NCI-H1105 (cell line): ENCODE measurements at regions not wholly inside any gene's neighbourhood (a gene's known extent, or its start where the extent isn't known, plus 50 kb on each side); places are given as distances from the start of the nearest gene placed in this dataset.
"Not testable (repeated sequence)": the region's sequence is repeated elsewhere in the genome, so short reads cannot be mapped to it uniquely, and the experiment has no call there.

ENCODE experiments used
- DNase-seq: peaks from one replicate; lab custom pipeline; 2025; lab: John Stamatoyannopoulos, UW

DNA sequence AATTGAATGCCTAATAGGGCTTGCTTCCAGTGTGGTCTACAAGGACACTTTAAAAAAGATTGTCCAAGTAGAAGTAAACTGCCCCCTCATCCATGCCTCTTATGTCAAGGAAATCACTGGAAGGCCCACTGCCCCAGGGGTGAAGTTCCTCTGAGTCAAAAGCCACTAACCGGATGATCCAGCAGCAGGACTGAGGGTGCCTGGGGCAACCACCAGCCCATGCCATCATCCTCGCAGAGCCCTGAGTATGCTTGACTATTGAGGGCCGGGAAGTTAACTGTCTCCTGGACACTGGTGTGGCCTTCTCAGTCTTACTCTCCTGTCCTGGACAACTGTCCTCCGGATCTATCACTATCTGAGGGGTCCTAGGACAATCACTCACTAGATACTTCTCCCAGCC is 411.5 kb downstream of the TENT5A start:
- no peak for DNase-seq

DNA sequence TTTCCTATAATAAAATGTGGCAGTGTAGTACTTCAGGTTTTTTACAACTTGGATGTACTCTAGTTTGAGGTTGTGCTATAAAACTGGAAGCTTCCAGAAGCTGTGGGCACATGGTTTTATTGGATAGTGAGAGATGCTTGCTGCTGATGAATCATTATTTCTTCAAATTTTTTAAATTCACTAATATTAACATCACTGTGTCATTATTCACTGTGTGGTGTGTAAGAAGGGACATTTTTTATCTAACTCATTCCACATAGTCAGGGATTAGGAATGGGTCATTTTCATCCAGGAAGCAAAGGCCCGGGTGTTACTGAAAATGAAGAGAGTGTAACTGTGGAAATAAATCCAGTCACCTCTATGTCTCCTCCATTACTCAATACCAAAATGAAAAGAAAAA is 421.0 kb downstream of the TENT5A start:
- DNase-seq: no peak

DNA sequence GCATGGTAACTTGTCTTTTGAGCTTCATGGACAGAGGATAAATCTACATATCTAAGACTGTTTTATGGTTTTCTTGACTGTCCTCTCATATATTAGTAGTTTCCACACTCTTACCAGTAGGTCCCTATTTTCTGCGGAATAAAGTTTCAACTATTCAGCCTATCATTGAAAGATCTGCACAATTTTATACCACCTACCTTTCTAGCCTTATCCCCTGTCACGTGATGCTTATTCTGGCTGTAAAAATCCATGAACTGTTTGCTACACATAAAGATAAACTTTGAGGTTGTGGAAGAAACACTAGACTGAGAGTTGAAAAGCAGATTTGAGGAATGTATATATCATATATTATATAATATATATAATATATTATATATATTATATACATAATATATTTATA is 423.8 kb downstream of the TENT5A start:
- DNase-seq: no peak

DNA sequence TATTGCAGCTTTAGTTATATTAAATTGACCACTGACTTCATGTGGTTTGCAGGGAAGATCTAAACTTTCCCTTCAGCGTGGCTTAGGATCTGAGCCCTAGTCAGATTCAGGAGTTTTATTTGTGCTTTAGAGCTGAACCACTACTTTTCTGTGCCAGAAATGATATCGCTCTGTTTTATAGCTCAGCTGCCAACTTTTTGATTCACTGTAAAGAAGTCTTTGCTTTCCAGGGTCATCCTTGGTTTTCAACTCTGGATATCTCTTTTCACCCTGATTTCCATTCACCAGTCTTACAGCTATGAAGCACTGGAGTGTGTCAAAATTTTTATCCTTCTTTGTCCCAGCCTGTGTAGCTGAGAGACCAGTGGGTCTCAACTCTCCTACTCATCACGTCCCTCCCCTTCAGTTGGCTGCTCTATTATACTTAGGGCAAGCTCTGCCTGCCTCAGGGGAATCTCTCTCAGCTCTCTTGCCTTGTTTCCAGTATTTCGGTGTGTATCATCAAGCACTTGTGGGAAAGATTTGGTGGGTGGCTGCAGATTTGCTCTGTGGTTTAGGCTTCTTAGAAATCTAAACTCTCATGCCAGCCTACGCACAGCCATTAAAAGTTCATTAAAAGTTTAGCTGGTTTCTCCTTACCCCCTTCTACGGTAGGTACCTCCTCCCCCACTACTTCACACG is 425.5 kb downstream of the TENT5A start:
- no peak for DNase-seq

DNA sequence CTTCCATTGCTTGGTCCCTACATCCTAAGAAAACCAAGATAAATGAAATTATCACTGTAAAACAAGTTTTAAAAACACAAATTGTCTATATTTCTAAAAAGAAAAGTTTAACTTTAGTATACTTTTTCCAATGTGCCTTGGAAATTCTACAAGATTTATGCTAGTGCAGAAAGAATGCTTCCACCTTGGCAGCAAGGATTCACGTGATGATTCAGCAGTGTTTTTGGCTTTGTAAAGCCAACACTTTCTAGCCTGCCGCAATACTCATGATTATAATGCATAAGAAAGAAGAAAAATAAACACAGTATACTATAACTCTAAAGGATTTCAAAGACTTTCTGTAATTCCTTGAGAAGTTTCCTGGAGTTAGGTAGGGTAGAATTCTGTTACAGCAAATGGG is 442.7 kb downstream of the TENT5A start:
- no peak for DNase-seq

DNA sequence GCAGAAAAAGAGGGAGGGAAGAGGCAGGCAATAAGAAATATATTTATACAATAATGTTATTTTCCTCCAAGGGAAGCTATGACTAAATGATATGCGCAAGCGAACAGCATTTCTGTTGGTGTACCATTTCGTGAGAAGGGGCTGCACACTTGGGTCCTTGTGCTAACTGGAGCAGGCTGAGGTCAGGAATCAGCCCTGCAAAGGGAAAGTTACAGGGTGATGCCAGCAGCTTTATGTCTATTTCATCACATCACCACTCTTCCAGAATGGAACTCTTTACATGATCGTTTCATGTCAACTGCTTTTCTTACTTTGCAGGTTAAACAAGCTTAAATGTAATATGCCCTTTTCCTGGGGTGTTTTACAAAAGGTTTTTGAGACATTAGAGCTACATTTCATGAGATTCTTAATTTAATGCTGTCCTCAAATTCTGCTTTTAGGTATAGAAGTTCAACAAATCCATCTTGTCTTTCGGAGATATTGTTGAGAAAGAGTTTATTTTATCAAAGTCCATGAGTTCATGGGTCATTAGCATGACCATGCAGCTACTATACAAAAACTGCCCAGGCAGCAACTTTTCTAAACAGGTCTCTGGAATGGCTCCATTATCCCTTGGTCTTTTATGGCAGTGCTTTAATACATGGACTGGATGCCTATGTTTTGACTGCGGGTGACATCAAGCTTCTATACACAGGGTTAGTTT is 443.8 kb downstream of the TENT5A start:
- no peak for DNase-seq

DNA sequence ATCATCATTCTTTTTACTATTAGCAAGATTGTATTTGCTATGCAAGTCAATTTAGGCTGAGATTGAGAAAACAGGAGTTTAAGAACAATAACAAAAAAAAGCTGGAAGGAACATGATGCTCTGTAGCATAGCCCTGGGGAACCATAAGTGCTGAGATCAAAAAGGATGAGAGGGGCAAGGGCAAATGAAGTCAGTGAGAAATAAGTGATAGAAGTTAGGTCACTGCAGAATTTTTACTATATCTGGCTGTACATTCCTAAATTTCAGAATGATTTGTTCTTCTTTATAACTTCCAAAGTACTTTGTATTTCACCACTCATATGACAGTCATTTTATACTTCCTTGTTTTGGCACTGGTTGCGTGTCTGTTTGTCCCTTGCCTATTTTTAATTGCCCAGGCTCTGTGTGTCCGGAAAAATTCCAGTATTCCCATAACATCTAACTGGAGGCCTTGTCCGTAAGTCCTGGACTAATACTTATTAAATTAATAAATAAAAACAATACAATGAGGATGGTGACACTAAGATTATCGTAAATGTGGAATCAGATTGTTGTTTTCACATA is 444.7 kb downstream of the TENT5A start:
- no peak for DNase-seq

DNA sequence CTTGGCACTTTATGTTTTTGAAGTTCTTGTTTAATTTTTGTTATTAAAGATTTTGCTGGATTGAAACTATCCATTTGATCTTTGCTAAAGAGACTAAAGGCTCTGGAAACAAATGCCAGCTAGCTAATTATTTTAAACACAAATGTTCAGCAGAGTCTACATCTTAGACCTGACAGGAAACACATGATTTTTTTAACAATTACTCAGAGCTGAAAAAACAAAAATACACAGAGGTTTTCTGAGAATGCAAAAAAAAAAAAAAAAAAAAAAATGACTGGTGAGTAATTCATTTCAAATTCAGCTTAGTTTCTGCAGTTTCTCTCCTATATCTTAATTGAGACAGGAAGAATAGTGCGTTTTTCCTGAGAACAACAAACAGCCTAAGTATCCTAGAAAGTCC is 448.0 kb downstream of the TENT5A start:
- no peak for DNase-seq

DNA sequence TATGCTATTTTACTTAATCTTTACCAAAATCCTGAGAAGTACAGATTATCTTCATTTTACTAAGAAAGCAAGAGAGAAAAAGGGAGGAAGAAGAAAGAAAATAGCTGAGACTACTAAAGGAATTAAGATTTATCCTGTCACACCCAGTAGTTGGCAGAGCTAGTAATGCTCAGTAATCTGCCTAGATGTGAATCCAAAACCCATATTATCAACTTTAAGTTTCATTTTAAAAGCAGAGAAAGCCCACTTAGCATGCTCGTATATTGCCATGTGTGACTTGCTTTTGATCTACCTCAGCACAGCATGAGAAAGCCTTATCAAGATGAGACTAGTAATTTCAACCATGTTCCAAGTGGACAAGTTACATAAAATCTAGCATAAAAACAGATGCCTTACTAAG is 451.5 kb downstream of the TENT5A start:
- DNase-seq: no peak

DNA sequence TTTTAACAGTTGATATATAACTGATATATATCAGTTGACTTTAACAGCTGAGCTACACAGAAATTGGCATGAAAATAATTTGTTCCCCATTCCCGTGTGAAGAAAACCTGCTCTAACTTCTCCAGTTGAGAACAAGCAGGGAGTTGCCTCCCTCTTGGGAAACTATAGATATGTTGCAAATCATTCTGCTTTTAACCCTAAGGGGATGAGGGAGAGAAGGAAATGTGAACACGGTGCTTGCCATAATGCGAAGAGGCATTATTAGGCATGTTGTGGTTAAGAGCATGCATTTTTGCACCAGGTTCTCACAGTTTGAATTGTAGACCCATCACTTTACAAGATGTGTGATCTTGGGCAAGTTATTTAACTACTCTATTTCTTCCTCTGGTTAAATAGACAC is 453.7 kb downstream of the TENT5A start:
- DNase-seq: no peak

DNA sequence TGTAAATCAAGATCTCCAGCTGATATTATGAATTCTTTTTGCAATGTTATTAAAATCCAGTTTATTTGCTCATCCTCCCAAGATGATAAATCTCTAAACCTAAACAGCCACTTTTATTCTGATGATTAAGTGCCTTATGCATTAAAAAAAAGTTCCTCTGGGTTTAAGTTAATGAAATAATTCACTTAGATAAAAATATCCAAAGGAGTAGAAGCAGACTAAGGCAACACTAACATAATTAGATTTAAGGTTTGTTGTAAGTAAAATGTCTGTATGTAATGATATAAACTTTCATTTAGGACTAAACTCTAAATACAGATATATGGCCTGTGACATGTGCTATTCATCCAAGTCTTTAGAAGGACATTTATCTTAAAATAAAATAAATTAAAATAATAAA is 457.2 kb downstream of the TENT5A start:
- DNase-seq: no peak

DNA sequence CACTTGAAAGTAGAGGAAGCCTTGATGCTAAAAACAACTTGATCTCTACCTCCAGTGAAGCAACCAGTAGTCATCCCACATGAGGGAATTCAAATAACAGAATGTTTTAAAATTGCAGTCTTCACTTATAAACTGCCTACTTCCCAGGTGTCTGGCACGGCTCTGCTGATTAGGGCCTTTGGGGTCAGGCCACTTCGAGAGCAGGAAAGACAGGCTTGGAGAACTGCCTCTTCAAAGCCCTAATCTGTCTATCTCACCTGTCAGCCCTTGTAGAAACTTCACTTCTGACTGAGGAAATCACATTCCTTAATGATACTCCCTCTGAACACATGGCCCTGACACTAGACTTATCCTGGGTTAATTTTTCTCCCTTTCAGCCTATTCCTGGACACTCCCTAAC is 458.6 kb downstream of the TENT5A start:
- no peak for DNase-seq

DNA sequence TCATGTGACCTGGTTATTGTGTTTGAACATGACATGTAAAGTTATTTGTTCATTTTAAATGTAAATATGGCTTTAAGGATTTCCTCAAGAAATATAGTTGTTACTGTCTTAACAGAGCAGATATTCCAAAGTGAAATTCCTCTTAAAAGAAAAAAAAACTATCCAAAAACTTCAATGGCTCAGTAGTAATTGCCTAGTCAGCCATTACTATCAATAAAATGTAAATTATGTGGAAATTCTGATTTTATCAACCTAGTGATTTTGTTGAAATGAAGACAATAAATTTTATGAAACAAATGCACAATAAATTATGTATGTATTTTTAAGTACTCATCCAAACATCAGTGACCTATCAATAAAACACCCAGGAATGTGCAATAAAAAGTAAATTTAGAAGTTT is 463.3 kb downstream of the TENT5A start:
- DNase-seq: no peak

DNA sequence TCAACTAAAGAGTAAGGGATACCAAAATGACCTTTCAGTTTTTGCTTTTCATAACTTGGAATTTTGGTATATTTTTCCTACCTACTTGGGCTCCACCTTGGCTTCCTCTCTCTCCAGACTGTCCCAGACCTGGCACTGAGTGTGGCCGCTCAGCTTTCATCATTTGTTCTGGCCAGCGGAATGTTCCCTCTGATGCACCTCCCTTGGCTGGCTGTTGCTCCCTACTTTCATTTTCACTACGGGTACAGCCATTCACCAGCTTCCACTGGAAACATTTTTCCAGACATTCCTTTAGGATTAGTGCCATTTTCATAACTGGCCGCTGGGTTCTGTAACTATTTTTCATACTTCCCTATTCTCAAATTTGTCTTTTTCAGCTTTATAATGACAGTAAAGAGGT is 487.4 kb downstream of the TENT5A start:
- no peak for DNase-seq

DNA sequence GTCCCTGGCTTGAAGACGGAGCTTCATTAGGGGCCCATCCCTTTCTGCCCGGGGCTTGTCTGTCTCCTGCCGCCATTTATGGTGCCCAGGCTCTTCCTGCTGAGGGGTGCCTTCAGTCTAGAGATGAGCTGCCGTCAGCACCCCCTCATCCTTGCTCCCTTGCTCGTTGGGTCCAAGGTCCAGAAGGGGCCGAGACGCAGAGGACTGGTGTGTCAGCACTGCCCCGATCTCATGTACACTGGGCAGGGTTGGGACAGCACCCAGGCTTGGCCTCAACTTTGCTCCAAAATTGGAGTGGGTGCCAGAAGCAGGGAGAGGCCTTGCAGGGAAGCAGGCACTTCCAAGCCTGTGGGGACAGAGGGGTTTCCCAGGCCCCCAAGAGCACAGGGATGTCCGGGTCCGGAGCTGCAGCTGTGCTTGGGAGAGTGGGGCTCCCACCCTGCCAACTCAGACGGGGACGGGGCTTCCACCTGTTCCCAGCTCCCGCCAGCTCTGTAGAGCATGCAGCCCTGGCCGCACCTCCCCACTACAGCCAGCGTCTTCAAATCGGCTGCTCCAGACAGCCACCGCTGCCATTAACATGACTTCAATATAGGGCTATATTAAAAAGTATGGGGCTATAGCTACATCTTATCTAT is 488.8 kb downstream of the TENT5A start:
- no peak for DNase-seq

DNA sequence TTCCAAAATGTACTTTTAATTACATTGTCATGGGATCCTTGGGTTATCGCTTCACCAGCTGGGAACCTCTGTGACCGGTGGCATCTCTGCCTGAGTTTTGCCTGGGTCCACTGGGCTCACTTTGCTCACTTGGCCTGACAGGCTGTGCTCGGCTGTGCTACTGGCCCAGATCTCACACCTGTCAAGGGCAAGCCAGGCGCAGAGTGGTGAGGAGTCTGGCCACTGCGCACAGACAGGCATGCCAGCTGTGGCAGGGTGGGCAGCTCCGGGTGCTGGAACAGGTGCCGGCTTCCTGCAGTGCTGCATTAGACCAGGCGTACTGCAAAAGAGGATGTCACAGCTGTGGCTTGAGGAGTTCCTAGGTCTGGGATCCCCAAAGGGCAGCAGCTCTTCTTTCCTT is 489.8 kb downstream of the TENT5A start:
- DNase-seq: no peak

DNA sequence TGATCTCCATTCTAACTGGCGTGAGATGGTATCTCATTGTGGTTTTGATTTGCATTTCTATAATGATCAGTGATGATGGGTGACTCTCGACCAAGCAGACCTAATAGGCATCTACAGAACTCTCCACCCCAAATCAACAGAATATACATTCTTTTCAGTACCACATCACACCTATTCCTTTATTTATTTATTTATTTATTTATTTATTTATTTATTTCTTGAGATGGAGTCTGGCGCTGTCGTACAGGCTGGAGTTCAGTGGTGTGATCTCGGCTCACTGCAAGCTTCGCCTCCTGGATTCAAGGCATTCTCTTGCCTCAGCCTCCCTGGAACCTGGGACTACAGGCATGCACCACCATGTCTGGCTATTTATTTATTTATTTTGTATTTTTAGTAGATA is 496.3 kb downstream of the TENT5A start:
- not testable (repeated sequence) for DNase-seq

DNA sequence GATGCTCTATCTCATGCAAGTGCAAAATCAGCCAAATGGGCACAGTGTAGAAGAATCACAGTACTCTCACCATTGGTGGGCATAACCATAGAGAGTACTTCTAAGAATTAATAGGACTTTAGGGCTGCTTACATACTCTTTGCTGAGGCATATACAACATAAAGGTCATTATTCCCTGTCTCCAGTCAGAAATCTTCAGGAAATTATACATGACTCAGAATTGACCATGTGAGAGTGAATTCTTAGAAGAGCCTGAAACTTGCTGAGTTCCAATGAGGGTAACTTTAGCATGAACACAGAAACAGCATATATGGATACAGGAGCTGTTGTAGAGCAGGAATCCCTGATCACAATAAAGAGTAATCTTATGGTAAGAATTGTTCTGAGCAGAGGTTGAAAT is 498.7 kb downstream of the TENT5A start:
- no peak for DNase-seq

DNA sequence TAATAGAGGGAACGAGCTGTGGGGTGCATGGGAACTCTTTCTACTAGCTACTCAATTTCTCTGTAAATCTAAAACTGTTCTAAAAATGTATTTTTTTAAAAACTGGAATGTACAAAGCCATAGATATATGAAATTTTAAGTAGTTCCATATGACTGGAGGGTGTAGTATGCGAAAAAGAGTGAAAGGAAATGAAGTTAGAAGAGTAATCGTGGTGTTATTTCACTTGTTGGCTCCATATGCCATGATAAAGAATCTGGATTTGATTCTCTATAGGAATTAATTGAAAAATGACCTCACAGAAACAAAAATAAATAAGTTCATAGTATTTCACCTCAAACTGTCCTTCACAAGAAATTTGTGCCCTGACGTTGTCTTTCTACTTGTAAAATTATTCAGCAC is 500.2 kb downstream of the TENT5A start:
- DNase-seq: no peak

DNA sequence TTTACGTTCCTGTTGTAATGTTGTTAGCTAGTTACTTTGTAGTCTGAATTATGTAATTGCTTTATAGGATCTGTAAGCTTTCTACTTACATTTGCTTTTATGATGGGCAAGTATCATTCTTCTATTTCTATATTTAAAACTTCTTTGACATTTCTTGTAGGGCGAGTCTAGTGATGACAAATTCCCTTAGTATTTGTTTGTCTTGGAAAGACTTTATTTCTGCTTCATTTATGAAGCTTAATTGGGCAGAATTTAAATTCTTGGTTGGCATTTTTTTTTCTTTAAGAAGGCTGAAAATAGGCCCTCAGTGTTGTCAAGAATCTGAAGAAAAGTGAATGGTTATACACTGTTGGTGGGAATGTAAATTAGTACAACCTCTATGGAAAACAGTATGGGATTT is 506.3 kb downstream of the TENT5A start:
- no peak for DNase-seq

DNA sequence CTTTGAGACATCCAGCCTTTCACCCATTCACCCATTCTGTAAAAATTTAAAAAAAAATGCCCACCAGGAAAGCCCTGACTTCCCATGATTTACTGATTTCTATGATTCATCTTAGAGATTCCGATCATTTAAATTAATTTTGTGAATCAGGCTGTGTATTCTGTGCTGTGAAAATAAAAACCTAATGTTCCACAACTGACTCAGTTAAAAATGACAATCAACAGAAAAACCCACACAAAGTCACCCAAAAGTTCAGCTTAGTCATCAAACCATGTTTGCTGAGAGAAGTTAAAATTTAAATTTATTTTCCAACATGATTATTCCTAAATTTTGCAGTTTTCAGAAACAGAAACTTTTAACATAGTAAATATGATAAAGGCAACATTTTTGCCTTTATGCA is 509.9 kb downstream of the TENT5A start:
- DNase-seq: no peak

DNA sequence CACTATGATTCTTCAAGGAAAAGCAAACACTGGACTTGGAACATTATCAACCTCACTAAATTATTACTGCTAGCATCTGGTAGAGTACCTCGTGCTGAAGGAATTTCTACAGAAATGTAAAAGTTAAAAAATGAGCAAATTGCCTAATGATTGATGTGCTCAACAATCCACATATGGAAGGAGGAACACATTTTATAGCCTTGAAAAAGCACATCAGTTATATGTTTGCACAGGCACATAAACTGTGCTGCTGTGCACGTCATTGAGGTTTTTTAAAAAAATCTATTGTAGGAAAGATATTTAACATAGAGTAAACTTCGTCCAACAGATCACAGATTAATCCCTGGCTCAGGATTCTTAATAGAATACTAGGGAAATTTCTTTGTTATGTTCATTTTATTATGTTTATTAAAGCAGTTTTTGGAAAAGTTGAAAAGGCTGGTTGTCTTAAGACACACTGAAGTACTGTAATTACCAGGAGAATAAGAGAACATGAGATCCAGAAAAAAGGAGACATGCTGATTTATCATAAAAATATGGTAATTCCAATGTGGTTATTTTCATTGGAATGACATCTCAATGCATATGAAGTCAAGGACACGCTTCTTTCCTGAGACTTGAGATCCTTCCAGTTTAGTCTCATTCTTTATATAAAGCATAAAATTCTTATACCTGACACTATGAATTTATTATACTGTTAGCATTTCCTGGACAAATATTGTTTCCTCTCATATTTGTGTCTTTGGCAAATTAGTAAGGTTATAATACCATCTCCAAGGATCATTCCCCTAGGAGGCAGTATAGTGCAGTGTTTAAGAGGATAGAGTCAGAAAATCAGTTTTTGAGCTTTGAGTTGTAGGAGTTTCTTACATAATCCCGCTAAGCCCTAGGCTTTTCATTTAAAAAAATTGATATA is 511.1 kb downstream of the TENT5A start:
- DNase-seq: no peak
